IMR-90 (cell line): ENCODE measurements at regions not wholly inside any gene's neighbourhood (a gene's known extent, or its start where the extent isn't known, plus 50 kb on each side); places are given as distances from the start of the nearest gene placed in this dataset.

Experiments used
- BHLHE40 ChIP-seq: fragments of 150-350 bp; IDR thresholded peaks from 2 replicates; pipeline ENCODE4 v1.6.1; 2016; ENCODE audit warnings: mild to moderate bottlenecking, low read depth, low read length
- CEBPB ChIP-seq: IDR thresholded peaks from 2 replicates; pipeline ENCODE4 v1.6.1; 2012; ENCODE audit warnings: low read depth, low read length, improper control_type of control experiment
- CHD1 ChIP-seq: IDR thresholded peaks from 2 replicates; pipeline ENCODE4 v1.6.1; 2012; ENCODE audit warnings: low read depth, low read length, improper control_type of control experiment
- ELK1 ChIP-seq: fragments of 150-350 bp; IDR thresholded peaks from 2 replicates; pipeline ENCODE4 v1.6.1; 2016; ENCODE audit warnings: low read depth, mild to moderate bottlenecking, low read length, moderate library complexity, borderline replicate concordance
- FOS ChIP-seq: fragments of 150-350 bp; IDR thresholded peaks from 2 replicates; pipeline ENCODE4 v1.6.1; 2016; ENCODE audit warnings: low read depth, low read length
- MAFK ChIP-seq: IDR thresholded peaks from 2 replicates; pipeline ENCODE4 v1.6.1; 2012; ENCODE audit warnings: low read depth, low read length, improper control_type of control experiment
- POLR2A ChIP-seq: IDR thresholded peaks from 2 replicates; pipeline ENCODE4 v1.6.1; 2012; ENCODE audit warnings: mild to moderate bottlenecking, low read depth, low read length
- RAD21 ChIP-seq: IDR thresholded peaks from 2 replicates; pipeline ENCODE4 v1.6.1; 2012; ENCODE audit warnings: low read length, improper control_type of control experiment
- SMC3 ChIP-seq: fragments of 150-350 bp; IDR thresholded peaks from 2 replicates; pipeline ENCODE4 v1.6.1; 2016; ENCODE audit warnings: low read depth, mild to moderate bottlenecking, antibody characterized with exemption, low read length, moderate library complexity
- TF ChIP-seq, protein P1 (sequence below): conservative IDR thresholded peaks from 2 replicates; pipeline ENCODE4 v1.5.1; 2012; ENCODE audit warnings: mild to moderate bottlenecking, low read depth, low read length, improper control_type of control experiment
- TF ChIP-seq, protein P2 (sequence below): fragments of 150-350 bp; IDR thresholded peaks from 2 replicates; pipeline ENCODE4 v1.6.1; 2017; ENCODE audit warnings: mild to moderate bottlenecking, antibody characterized with exemption, low read length, low read depth

DNA sequence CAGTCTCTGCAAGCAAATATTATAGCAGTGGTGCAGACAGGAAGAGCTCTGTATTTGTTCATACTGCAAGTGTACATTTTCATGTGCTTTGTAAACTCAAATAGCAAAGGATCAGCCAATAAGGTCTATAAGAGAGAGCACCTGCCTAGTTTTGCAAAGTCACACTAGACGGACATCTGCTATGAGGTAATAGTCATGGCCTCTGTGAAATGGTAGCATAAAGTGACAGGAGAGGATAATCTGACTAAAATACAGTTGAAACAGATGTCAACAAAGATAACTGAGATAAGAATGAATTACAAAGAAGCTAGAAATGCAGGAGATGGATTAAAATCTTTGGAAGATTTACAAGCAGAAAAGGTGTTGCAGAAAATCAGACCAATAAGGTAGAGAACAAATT, 70.6 kb upstream of the SPON1 start:
- TF ChIP-seq, protein P1, sequence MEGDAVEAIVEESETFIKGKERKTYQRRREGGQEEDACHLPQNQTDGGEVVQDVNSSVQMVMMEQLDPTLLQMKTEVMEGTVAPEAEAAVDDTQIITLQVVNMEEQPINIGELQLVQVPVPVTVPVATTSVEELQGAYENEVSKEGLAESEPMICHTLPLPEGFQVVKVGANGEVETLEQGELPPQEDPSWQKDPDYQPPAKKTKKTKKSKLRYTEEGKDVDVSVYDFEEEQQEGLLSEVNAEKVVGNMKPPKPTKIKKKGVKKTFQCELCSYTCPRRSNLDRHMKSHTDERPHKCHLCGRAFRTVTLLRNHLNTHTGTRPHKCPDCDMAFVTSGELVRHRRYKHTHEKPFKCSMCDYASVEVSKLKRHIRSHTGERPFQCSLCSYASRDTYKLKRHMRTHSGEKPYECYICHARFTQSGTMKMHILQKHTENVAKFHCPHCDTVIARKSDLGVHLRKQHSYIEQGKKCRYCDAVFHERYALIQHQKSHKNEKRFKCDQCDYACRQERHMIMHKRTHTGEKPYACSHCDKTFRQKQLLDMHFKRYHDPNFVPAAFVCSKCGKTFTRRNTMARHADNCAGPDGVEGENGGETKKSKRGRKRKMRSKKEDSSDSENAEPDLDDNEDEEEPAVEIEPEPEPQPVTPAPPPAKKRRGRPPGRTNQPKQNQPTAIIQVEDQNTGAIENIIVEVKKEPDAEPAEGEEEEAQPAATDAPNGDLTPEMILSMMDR: no peak
- TF ChIP-seq POLR2A (no peak), ELK1 (no peak), MAFK (no peak), RAD21 (no peak), CHD1 (no peak), BHLHE40 (no peak), CEBPB (no peak), FOS (no peak), SMC3 (no peak)
- TF ChIP-seq, protein P2, sequence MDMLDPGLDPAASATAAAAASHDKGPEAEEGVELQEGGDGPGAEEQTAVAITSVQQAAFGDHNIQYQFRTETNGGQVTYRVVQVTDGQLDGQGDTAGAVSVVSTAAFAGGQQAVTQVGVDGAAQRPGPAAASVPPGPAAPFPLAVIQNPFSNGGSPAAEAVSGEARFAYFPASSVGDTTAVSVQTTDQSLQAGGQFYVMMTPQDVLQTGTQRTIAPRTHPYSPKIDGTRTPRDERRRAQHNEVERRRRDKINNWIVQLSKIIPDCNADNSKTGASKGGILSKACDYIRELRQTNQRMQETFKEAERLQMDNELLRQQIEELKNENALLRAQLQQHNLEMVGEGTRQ: no peak
